ENCODE measurements at regions not wholly inside any gene's neighbourhood (a gene's known extent, or its start where the extent isn't known, plus 50 kb on each side); places are given as distances from the start of the nearest gene placed in this dataset.

DNA sequence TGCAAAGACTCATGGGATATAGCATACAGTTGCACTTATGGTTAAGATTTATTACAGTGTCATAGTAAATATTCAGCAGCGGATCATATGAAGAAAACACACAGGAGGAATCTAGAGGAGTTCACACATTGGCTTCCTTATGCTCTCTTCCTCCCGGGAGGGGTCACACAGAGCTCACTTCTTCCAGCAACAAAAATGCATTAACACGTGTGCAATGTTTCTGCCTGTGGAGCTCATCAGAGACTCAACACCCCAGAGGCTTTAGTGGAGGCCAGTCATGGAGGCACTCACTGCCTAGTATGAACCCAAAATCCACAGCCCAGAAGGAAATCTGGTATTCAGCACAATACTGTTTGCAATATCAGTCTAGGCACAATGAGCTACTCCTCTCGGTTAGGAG lies 202.8 kb upstream of the PRSS1 start:
- no peak for TF ChIP-seq POLR2AphosphoS5 (IDR thresholded peaks at IDR 0.05; ENCODE audit: borderline replicate concordance, low read depth, low read length)
- TF ChIP-seq EZH2 (IDR thresholded peaks at IDR 0.05), result no peak

All from SK-N-MC (cell line).